Keratinocyte (primary cell): ENCODE measurements at regions not wholly inside any gene's neighbourhood (a gene's known extent, or its start where the extent isn't known, plus 50 kb on each side); places are given as distances from the start of the nearest gene placed in this dataset.

Source experiments
- CTCF ChIP-seq, 3 experiments: IDR thresholded peaks in 1 of 3; conservative IDR thresholded peaks in 1 of 3; optimal IDR thresholded peaks in 1 of 3; 2 replicates in 2 of 3; 3 replicates in 1 of 3; pipeline versions ENCODE3 to v1.5.1; 2011; ENCODE audit warnings: low read length in 3 of 3, mild to moderate bottlenecking in 3 of 3, moderate library complexity in 2 of 3, control low read depth in 1 of 3, inconsistent platforms in 1 of 3; ENCODE audit not compliant: insufficient read depth in 2 of 3; ENCODE audit errors: extremely low read depth in 1 of 3
- EZH2 ChIP-seq: IDR thresholded peaks from one replicate; pipeline ENCODE4 v1.6.1; 2012; ENCODE audit warnings: inconsistent platforms, mild to moderate bottlenecking, low read length, moderate library complexity

- no peak for TF ChIP-seq CTCF (optimal IDR thresholded peaks at IDR 0.05 in 1 of 3, IDR thresholded peaks at IDR 0.05 in 1 of 3, conservative IDR thresholded peaks at IDR 0.05 in 1 of 3; ENCODE audit: extremely low read depth in 1 of 3, insufficient read depth in 2 of 3, low read length in 3 of 3)
- no peak for TF ChIP-seq EZH2
Measured at GRCh38 chr3:178063461-178063860, 472.8 kb upstream of the KCNMB2 start.
